Midbrain (tissue), 1 donor: ENCODE measurements at regions not wholly inside any gene's neighbourhood (a gene's known extent, or its start where the extent isn't known, plus 50 kb on each side); places are given as distances from the start of the nearest gene placed in this dataset.
A peak's percentile ranks its signal among the peaks of the same experiment; 100 is the strongest.
"Not testable (repeated sequence)": the region's sequence is repeated elsewhere in the genome, so short reads cannot be mapped to it uniquely, and the experiment has no call there.

ENCODE experiments used
- DNase-seq: peaks from one replicate; lab custom pipeline; 2025; lab: John Stamatoyannopoulos, UW

DNA sequence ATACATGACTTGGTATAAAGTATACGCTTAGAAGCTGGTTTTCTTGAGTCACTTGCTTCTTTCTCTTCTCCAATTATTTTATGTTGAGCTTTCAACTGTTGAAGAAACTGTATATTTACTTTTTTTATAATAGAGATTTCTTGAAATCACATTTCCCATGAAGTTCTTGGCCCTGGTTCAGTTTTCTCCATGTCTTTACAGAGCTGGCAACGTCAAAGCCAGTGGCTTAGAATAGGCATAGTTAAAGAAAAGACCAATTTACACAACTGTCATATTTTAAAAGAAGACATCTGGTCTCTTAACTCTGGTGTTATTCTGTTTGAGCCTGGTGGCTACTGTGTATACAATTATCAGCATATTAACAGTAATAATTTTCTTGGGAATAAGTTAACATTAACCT lies 1249.3 kb downstream of the CDH12 start:
- DNase-seq, result no peak

DNA sequence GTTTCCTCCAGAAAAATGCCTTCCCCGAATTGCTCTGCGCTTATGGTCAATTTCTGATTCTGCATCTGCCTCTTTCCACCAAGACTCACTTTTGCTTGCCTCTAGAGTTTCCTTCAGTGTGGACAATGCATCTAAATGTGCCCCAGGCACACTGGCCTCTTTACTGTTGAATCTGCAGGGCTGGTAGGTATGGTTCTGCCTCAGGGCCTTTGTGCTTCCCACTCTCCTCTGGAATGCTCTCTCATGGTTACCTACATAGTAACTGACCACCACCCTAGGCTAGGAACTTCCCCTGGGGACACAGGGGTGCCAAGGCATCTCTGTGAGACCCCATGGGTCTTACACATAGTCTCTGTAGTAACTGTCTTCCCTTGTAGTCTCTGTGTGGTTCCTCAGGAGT lies 1258.6 kb downstream of the CDH12 start:
- DNase-seq, result no peak

DNA sequence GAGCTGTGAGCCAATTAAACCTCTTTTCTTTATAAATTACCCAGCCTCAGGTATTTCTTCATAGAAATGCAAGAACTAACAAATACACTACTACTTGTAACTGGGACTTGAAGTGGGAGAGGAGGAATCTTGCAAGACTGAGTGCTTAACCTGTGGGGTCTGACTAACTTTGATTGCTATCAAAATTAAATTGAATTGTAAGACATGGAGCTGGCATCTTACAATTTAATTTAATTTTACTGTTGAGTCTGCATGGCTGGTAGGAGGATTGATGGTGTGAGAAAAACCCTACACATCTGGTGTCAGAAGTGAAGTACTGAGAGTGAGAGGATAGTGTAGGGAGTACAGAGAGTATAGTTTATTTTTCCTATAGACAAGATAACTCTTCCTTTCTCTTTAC lies 1259.9 kb downstream of the CDH12 start:
- no peak for DNase-seq

DNA sequence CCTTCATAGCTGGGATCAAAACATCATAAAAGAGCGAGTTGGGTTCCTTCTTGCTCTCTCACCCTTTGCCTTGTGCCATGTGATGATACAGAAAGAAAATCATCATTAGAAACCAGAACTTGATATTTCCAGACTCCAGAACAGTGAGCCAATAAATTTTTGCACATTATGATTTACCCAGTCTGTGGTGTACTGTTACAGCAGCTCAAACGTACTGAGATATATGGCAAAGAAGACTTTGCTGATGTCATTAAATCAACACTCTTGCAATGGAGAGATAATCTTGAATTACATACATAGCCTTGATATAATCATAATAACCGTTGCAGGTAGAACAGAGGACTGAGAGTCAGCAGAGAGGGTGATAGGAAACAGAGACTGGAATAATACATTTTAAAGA lies 1271.6 kb downstream of the CDH12 start:
- DNase-seq, result no peak

DNA sequence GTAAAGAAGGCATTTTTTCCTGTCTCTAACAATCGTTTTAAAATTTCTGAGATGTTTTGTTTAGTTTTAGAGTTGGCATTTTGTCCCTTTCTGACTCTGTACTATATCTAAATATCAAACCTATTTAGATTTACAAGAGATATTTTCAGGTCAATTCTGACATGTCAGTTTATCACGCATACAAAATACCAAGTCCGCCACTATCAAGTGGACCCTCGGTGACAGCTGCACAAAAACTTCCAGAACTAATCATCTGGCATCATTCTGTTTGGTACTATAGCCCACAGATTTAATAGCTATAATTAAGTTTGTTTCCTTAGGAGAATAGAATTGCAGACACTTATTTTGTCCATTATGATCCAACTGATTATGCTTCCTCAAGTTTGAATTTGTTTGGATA lies 1278.2 kb downstream of the CDH12 start:
- DNase-seq, result no peak

DNA sequence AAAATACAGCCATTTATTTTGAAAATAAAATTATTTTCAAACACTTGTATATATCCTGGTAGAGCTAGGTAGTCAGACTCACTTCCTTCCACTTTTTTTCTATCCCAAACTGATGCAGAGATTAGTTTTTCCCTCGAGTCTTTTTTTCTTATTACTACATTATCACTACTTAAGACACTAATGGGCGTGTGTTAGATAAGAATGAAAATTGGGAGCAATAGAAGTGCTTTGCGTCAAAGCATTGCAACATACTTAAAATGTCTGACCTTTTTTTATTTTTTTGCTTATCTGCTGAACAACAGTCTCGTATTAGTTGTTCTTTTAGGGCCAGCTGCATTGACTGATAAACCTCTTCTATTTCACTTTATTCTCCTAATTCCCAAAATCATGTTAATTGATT lies 1278.7 kb downstream of the CDH12 start:
- DNase-seq, result no peak

DNA sequence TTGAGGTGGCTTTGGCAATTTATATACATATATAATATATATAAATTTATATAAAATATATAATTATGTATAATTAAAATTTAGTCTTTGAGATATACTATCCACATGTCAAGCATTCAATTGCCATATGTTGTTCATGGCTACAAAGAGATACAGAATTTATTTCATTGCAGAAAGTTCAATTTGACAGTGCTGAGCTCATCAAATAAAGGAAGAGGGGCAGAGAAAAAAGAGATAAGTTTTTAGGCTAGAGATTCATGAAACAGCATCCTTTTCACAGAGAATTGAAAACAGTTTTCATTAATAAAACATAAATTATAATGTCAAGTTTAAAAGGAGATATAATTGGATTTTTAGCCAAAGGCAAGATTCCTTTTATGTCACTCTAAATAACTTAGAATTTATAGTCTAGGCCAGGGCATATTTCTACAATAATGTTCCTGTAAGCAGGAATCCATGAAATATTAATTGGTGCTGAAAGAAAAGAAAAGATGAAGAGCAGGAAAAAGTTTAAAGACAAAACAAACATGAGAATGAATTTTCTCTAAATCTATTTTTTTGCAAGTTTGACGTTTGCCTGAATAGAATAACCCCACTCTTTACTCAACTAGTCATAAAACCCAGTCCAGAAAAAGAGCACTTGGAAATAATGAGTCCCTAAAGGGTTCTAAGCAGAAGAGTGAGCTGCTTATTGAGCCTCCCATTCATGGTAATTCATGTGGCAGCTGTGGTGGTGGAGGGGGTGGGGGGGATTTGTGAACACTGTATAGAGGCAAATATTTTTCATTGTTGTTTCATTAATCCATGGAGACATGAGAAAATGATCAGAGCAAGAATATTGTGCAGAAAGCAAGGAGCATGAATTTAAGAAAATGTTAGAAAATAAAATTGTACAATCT lies 1279.5 kb downstream of the CDH12 start:
- DNase-seq, result peak; percentile 3

DNA sequence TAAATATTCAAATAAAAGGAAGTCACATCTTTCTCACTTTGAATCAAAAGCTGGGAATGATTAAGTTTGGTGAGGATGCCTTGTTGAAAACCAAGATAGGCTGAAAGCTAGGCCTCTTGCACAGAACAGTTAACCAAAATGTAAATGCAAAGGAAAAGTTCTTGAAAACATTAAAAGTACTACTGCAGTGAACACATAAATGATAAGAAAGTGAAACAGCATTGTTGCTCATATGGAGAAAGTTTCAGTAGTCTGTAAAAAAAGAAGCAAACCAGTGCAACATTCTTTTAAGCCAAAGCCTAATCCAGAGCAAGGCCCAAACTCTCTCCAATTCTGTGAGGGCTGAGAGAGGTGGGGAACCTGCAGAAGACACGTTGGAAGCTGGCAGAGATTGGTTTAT lies 1281.9 kb downstream of the CDH12 start:
- DNase-seq, result not testable (repeated sequence)

DNA sequence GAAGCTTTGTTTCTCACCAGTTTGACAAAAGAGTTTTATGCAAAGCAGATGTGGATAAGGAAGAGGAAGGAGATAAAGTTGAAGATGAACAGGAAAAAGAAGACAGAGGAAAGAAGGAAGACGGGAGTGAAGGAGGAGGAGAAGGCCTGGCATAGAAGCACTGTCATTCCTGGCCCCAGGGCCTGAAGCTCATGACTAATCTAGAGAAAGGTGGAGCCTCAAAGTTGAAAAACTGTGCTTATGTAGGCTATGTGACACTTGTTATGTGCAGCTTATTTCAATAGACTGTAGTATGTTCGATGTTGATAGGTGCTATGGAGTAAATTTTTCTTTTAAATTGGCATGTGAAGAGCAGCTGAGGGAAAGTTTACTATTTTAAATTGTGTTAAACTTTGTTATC lies 1294.0 kb downstream of the CDH12 start:
- not testable (repeated sequence) for DNase-seq

DNA sequence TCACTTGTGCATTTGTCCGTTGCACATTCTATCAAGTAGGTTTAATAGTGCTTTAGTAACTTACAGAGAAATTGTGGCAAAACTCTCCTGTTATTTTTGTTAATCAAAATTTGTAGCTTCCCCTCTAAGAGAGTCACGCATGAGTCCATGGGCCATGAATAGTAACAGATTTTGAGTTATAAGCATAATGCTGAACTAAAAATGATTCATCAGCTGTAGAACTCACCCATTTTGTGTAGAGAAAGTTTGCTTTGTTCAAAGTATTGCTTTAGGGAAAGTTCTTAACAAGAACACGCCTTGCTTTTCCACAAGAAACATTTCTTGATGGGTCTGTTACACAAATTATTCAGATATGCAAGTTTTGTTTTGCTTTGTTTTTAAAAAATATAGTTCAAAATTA lies 1300.9 kb downstream of the CDH12 start:
- not testable (repeated sequence) for DNase-seq

DNA sequence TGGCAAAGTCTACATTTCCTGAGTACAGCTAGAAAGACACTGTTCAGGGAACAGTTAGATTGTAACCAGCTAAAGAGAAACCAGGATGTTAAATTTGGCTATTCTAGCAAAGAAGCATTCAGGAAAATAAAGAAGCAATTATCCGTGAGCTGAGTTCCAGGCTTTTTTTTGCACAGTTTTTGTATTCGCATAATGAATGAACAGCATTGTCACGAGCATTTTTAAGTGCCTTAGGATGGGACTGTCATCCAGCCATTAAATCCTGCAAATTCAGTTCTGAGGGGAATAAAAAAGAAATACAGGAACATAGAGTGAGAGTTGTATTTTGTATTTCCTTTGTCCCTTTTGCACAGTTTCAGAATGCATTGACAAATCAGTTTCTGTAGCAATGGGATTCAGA lies 1302.2 kb downstream of the CDH12 start:
- DNase-seq, result peak; percentile 55

DNA sequence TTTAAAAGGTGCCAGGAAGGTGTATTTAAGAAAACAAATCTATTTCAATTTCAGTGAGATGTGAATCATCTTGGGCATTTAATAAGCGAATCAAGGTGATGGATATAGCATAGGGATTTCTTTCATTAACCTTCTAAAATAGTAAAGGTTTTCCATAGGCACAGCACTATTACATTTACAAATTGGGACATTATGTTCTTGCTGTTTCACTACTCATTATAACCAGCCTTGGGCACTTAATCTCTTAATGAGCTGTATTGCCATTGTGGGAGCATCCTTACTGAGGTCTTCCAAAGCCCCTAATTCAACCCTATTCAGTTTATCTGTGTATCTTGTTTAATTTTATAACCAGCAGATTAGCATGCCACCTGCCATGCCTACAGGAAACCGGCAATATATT lies 1305.5 kb downstream of the CDH12 start:
- DNase-seq, result not testable (repeated sequence)

DNA sequence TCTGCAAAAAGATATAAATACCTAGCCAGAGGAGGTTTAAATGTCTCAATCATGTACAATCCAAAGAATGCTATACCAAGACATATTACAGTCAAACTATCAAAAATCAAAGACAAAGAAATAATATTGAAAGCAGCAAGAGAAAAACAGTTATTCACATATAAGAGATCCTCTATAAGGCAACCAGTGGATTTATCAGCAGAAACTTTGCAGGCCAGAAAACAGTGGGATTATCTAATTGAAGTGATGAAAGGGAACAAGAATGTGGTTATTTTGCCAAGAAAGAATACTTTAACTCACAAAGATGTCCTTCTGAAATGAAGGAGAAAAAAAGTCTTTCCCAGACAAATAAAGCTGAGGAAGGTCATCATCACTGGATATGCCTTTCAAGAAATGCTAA lies 1318.0 kb downstream of the CDH12 start:
- DNase-seq, result not testable (repeated sequence)

DNA sequence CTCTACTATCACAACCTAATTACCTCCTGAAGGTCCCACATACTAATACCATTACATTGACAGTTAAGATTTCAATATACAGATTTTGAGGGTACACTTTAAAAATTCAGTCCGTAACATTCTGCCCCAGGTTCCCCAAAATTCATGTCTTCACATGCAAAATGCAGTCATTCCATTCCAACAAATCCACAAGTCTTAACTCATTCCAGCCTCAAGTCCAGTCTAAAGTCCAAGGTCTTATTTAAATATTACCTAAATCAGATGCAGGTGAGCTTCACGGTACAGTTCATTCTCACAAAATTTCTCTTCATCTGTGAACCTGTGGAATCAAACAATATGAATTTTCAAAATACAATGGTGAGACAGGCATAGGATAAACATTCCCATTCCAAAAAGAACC lies 1332.0 kb downstream of the CDH12 start:
- not testable (repeated sequence) for DNase-seq

DNA sequence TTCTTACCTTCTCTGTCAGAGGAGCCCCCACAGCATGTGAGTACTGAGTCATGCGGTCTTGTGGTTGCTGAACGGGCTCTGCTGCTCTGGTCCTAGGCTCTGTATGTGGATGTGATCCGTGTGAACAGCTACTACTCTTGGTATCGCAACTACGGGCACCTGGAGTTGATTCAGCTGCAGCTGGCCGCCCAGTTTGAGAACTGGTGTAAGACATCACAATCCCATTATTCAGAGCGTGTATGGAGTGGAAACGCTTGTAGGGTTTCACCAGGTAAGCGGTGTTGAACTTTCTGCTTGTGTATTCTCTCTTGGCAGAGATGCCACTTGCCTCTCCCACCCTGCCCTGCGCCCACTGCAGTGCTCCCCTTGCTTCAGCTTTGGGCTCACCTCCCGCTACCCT lies 1356.2 kb downstream of the CDH12 start:
- not testable (repeated sequence) for DNase-seq

DNA sequence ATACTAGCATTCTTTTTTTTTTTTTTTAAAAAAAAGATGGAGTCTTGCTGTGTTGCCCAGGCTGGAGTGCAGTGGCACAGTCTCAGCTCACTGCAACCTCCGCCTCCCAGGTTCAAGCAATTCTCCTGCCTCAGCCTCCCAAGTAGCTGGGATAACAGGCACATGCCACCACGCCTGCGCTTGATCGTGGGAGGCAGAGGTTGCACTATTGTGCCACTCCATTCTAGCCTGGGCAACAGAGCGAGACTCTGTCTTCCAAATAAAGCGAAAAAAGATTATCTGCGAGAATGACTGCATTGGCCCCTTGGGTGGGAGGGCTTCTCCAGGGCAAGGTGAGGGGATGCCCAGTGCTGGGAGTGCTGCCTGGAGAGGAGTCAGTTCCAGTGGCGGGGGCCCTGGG lies 1357.1 kb downstream of the CDH12 start:
- not testable (repeated sequence) for DNase-seq

DNA sequence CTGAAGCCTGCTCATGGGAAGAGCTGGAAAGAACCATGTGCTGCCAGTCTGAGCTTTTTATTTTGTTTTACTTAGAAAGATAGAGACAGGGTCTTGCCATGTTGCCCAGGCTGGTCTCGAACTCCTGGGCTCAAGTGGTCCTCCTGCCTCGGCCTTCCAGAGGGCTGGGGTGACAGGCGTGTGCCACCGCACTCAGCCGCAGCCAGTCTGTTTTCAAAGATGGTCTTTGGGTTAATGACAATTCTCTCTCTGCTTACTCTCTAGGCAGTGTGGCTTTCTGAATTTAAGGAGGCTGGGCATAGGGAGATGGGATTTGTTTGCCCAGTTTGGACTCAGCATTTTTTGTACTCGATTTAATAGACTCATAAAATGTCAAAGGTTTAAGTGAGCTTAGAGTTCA lies 1357.9 kb downstream of the CDH12 start:
- DNase-seq, result not testable (repeated sequence)

DNA sequence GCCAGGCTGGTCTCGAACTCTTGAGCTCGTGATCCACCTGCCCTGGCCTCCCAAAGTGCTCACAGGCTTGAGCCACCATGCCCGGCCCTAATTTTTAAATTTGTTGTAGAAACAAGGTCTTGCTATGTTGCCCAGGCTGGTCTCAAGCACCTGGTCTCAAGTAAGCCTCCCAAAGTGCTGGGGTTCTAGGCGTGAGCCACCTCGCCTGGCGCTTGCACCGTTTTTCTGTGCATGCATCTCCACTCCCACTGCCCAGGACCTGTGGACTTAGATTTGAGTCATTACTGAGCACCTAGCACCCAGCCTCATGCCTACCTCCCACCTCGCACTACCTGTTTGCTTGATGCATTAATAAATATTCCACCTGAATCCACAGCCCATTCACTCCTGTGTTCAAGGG lies 1359.1 kb downstream of the CDH12 start:
- DNase-seq, result not testable (repeated sequence)

DNA sequence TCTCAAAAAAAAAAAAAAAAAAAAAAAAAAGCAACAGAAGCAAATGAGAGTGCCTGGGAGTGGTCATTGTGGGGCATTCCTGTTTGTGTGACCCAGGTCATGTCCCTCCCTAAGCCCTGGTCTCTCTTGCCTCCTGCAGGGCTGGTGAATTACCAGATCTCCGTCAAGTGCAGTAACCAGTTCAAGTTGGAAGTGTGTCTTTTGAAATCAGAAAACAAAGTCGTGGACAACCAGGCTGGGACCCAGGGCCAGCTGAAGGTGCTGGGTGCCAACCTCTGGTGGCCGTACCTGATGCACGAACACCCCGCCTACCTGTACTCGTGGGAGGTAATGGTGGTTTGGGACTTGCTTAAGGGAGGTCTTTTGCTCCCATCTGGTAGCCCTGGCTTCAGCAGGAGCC lies 1362.0 kb downstream of the CDH12 start:
- not testable (repeated sequence) for DNase-seq

DNA sequence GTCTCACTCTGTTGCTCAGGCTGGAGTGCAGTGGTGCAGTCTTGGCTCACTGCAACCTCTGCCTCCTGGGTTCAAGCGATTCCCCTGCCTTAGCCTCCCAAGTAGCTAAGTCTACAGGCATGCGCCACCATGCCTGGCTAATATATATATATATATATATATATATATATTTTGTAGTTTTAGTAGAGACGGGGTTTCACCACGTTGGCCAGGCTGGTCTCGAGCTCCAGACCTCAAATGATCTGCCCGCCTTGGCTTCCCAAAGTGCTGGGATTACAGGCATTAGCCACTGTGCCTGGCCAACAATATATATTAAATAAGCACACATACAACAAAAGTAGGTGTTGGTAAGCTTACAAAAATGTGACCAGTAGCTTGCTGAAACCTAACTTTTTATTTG lies 1364.3 kb downstream of the CDH12 start:
- not testable (repeated sequence) for DNase-seq

DNA sequence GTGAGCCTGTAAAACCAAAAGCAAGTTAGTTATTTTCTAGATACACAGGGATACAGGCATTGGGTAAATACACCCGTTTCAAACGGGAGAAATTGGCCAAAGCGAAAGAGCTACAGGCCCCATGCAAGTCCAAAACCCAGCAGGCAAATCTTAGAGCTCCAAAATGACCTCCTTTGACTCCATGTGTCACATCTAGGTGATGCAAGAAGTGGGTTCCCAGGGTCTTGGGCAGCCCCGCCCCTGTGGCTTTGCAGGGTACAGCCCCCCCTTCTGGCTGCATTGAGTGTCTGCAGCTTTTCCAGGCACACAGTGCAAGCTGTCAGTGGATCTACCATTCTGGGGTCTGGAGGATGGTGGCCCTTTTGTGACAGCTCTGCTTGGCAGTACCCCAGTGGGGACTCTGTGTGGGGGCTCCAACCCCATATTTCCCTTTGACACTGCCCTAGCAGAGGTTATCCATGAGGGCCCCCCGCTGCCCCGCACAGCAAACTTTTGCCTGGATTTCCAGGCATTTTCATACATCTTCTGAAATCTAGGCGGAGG lies 1367.6 kb downstream of the CDH12 start:
- not testable (repeated sequence) for DNase-seq

DNA sequence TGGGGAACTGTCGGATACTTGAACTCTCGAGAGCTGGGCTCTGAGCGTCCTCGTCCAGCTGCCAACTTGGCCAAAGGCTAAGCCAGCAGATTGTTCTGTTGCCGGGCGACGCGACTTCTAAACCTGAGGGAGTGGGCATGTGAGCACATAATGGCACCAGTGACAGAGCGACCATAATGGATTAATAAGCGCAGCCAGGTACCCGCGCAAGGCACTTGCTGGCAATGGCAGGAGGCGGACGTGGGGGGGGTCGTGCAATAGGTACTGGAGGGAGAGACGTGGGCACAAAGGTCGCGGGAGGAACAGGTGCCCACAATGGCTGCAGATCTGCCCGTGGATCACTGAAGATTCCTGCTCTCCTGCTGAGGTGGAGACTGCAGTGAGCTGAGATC lies 1368.7 kb downstream of the CDH12 start:
- not testable (repeated sequence) for DNase-seq

DNA sequence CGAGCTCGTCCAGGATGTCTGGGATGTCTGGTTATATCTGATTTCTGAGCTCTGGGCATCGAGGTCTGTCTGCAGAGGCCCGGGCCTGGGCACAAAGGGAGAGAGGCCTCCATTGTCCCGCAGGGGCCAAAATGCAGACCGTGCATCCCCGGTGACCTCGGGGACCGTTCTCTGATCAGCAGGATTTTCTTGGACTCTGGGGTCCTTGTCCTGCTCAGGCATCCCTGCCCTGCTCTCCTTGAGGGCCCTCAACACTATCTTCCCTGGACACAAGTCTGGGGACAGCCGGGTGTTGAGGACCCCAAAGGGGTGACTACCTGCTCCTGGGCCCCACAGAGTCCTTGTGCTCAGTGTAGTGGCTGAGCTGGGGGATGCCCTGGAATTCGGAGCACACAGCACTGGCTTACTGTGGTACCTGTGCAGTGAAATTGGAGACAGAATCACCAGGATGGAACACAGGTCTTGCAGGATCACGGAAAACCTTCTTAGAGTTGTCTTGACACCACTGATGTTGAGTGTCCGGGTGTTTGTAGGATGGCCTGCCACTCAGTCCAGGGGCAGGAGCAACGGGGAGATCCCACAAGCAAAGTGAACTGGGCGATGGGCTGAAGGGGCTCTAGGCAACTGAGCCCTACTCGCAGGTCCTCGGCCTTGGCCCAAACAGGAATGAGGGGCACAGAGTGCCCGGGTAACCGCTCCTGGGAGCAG lies 1369.2 kb downstream of the CDH12 start:
- not testable (repeated sequence) for DNase-seq
